DMS53 (cell line): ENCODE measurements at regions not wholly inside any gene's neighbourhood (a gene's known extent, or its start where the extent isn't known, plus 50 kb on each side); places are given as distances from the start of the nearest gene placed in this dataset.

Experiments
- DNase-seq: peaks from one replicate; lab custom pipeline; 2025; lab: John Stamatoyannopoulos, UW

- DNase-seq: no peak
Measured at GRCh38 chr4:162640152-162640551, 476.4 kb upstream of the FSTL5 start.

DNA sequence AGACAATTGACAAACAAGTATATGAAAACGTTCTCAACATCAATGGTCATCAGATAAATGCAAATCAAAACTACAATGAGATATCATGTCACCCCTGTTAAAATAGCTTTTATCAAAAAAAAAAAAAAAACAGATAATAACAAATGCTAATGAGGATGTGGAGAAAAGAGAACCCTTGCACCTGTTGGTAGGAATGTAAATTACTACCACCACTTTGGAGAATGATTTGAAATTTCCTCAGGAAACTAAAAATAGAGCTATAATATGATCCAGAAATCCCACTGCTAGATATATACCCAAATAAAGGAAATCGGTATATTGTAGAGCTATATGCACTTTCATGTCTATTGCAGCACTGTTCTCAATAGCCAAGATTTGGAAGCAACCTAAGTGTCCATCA lies 470.6 kb upstream of the FSTL5 start:
- no peak for DNase-seq

DNA sequence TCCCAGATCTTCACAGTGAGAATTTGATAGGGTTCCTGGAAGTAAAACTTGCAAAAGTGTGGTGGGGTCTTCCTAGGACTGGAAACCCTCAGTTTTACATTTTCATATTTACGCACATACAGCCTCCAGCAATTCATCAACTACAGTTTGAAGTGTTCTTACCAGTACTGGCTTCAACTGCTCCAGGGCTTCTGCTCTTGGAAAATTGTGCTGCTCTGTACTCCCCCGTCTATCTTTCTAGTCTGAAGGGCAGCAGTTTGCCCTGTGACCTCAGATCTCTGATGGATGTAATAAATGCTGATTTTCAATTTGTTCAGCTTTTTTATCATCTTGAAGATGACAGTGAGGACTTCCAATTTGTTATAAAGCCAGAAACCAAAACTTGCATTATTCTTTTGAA lies 458.9 kb upstream of the FSTL5 start:
- DNase-seq: no peak

- DNase-seq: no peak
Measured at GRCh38 chr4:162610116-162610515, 446.3 kb upstream of the FSTL5 start.

- DNase-seq: no peak
Measured at GRCh38 chr4:162586266-162586665, 422.5 kb upstream of the FSTL5 start.

DNA sequence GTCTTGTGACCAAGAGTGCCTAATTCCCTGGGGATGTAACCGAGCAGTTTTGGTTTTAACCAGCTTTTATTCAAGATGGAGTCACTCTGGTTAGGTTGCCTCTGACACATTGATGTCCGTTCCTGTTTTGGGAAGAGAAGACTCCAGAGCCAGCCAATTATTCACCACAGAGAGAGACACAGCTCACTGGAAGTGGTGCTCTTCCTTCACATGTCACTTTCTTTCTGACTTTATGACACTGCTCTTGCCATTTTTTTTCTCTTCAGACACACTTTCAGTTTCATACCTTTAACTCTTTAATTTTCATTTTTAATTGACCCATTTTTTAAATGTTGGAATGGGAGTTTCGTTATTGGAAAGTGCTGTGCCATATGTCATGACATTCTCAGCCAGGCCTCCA lies 418.4 kb upstream of the FSTL5 start:
- no peak for DNase-seq

GRCh38 chr4:162565730-162566129 lies 401.9 kb upstream of the FSTL5 start:
- no peak for DNase-seq

GRCh38 chr4:162560073-162560472 lies 396.3 kb upstream of the FSTL5 start:
- no peak for DNase-seq

DNA sequence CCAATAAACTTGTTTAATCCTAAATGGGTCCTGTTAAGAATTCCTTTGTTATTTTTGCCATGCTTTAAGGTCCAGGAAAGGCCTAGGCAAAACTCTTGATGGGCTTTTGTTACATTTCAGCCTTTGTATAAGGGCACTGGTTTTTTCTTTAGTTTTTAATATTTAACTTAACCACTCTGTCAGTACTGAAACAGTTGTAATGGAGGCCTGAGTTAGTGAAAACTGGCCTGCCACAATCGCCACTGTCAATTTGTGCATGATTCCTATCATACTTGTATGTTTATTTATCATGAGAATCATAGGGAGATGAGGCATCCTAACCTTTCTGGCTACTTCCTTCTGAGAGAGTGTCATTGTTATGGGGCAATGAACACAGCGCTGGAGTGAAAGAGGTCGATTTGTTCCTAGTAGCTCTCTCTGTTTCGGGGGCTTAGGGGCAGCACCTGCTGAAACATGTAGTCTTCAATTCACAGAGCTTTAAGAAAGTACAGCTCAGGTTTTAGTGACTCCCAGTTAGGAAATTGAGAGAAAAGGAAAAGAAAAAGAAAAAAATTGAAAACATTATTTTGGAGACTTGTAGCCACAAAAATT lies 393.8 kb upstream of the FSTL5 start:
- DNase-seq: no peak

DNA sequence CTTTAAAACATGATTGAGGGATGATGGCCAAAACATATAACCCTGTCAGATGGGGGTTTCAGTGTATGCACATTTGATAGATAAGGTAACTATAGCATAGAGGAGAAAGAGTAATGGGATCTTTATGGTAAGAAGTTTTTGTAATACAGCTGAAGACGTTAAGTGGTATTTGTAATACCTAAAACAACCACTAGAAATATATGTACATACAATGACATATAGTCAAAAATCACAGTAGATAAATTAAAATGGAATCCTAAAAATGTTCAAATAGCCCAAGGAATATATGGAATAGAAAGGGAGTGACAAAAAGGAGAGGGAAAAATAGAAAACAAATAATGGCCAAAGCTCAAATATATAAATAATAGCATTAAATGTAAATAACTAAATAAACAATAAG lies 371.3 kb upstream of the FSTL5 start:
- DNase-seq: no peak

DNA sequence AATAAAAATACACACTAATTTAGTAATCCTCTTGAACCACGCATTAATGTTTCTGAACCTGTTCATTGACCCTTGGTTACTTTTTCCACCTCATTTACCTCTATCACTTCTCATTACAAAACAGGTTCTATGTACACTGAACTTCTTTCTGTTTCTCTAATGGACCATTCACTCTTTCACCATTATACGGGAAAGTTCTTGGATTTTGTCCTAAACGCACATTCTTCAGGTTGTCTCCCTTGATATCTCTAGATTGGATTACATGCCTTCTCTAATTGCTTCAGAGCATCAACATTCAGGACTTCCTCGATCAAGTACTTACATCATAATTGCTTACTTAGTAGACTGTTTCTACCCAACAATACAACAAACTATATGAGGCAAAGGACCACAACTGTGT lies 359.4 kb upstream of the FSTL5 start:
- DNase-seq: no peak

DNA sequence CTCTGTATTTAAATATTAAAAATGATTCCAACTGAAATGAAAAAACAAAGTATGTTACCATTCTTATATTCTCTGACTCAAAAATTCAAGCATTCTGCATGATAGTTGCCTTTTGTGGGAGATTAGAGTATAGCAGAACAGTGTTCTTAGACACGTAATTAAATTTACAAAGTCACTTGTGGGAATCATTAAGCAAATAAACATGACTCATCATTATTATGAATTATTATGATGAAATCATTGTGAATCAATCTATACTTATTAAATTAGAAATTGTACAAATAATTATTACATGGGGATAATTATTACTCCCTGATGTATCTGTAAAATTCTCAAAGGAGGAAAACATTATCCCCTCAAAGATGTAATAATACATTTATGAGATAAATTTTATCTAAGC lies 358.9 kb upstream of the FSTL5 start:
- DNase-seq: no peak

DNA sequence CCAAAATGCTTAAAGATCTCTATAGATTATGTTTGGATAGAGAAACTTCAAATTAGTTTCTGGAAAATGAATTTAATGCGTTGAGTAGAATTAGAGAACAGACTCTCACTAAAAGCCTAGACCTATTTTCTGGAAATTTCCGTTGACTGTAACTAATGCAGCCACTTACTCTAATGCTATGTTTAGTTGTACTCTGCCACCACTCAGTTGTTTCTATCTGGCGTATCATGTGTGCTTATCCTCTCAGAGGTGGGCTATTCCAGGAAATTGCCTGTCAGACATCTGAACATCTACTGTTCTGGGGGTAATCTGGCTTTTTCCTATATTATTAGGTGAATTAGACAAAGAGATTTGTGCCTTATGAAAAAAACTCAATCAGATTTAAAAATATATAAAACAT lies 347.1 kb upstream of the FSTL5 start:
- no peak for DNase-seq

GRCh38 chr4:162510115-162510514 lies 346.3 kb upstream of the FSTL5 start:
- no peak for DNase-seq

GRCh38 chr4:162509333-162509732 lies 345.5 kb upstream of the FSTL5 start:
- DNase-seq: no peak

GRCh38 chr4:162506253-162506652 lies 342.5 kb upstream of the FSTL5 start:
- DNase-seq: no peak

DNA sequence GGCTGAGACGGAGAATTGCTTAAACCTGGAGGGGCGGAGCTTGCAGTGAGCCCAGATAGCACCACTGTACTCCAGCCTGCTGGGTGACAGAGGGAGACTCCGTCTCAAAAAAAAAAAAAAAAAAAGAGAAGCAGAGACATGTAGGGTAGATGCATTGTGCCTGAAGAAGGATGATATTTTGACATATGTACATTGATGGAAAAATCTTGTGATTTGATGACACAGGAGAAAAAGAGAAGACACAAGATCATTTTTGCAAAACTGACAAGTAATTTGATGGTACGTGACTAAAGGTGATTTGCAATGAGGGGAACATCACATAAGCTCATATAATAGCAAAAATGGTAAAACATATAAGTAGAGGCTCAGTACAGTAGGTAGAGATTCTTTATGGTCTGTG lies 340.1 kb upstream of the FSTL5 start:
- no peak for DNase-seq

- no peak for DNase-seq
Measured at GRCh38 chr4:162502109-162502508, 338.3 kb upstream of the FSTL5 start.

- peak; percentile 35 for DNase-seq
Measured at GRCh38 chr4:162499478-162499877, 335.7 kb upstream of the FSTL5 start.

DNA sequence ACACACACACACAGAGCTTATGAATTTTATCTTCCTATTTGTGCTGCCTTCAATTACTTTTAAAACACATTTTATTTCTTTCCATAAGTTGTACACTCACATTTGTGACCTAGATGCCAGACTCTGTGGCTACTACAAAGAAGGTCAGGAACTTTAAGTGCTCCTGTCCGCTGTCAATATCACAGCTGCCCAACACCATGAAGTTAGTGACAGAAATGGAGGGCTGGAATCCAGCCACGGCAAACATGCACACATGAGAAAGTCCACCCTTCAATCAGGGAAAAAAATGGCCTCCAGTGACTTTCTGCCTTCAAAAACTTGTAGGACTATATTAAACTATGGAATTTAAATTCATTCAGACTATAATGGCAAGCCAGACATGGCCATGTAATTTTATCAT lies 334.4 kb upstream of the FSTL5 start:
- DNase-seq: no peak

GRCh38 chr4:162497564-162498167 lies 333.9 kb upstream of the FSTL5 start:
- peak; percentile 57 for DNase-seq

GRCh38 chr4:162494935-162495334 lies 331.1 kb upstream of the FSTL5 start:
- DNase-seq: no peak

DNA sequence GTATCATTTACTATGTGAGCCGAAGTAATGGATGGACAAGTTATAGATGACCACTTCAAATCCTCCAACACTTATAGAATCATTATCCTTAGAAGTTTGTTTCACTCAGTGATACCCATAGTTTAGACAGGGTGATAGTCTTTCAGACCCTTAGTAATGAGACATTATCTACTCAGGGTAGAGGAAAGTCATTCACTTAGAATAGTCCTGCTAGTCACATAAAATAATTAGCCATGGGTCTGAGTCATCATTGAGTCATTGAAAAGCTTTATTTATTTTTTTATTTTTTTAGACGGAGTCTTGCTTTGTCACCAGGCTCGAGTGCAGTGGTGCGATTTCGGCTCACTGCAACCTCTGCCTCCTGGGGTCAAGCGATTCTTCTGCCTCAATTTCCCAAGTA lies 321.7 kb upstream of the FSTL5 start:
- DNase-seq: peak; percentile 54

GRCh38 chr4:162475246-162475645 lies 311.4 kb upstream of the FSTL5 start:
- DNase-seq: no peak
